ENCODE measurements at regions not wholly inside any gene's neighbourhood (a gene's known extent, or its start where the extent isn't known, plus 50 kb on each side); places are given as distances from the start of the nearest gene placed in this dataset.

DNA sequence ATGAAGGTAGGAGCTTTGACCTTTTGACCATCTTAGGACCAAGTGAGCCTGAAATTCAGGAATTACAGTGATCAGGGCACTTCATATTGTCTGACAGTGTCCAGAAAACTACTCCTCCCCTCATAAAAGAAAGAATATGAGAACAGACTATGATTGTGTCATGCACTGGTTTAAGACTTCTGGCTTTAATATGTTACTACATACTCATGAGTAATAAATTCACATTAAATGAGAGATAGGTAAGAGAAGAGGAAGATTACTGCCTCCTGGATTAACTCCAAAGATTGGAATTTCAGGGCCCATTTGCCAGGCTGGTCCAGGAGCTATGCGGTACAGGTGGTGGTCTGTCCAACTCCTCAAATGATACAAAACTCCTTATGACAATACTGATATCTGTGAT lies 213.5 kb upstream of the ADRA1B start:
- Histone ChIP-seq H3K4me3 (ENCODE audit: low read length) (no peak overlapping the region), H3K27ac (ENCODE audit: low read length) (no peak overlapping the region), H3K9me3 (replicated peaks; ENCODE audit: control insufficient read depth, low read depth, low read length) (peaks cover 3% of the 10 kb centered on the region), H3K36me3 (ENCODE audit: control insufficient read depth, insufficient read depth, low read length) (no peaks in the 10 kb centered on the region), H3K27me3 (ENCODE audit: control insufficient read depth, insufficient read depth, low read length) (no peaks in the 10 kb centered on the region), H3K4me1 (ENCODE audit: control insufficient read depth, insufficient read depth, low read length) (no peaks in the 10 kb centered on the region)
- WGBS (ENCODE audit: insufficient coverage): no CpG with 5 or more reads among the region's 1 CpG
- no peak for DNase-seq

DNA sequence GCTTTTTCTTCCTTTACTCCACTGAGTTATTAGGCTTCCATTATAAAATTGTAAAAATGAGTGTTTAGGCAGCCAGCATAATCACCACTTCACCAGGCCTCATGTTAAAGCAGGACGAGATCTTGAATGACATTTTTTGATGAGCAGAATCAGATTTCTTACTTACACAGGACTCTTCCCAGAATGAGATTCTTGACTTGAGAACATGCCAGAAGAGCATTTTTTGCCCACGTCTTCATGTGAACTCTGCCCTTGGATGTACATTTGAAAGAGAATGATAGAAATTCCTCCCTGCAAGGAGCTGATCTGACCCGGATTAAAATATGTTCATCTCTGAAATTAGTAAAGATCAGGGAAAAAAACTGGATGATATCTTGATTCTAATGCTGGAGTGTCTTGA lies 212.1 kb upstream of the ADRA1B start:
- no peak for DNase-seq

DNA sequence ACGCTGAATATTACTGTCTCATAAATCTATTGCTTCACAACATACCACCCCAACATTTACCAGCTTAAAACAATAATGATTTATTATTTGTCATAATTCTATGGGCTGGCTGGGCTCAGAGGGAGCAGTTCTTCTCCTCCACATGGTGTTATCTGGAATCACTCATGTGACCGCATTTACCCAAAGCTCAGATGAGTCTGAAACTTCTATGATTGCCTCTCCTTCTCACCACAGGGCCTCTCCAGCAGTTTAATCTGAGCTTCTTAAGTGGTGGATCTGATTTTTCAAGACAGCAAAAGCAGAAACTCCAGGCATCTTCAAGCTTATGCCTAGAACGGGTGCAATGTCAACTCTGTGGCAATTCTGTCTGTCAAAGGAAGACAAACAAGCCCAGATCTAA lies 210.3 kb upstream of the ADRA1B start:
- 88% methylated on average over 1 of the region's 3 CpGs for WGBS (ENCODE audit: insufficient coverage)
- no peak overlapping the region for H3K4me3 ChIP-seq (ENCODE audit: low read length)
- peaks cover 5% of the 10 kb centered on the region for H3K9me3 ChIP-seq (replicated peaks; ENCODE audit: control insufficient read depth, low read depth, low read length)
- H3K4me1 ChIP-seq (ENCODE audit: control insufficient read depth, insufficient read depth, low read length): no peaks in the 10 kb centered on the region
- H3K36me3 ChIP-seq (ENCODE audit: control insufficient read depth, insufficient read depth, low read length): no peaks in the 10 kb centered on the region
- H3K27me3 ChIP-seq (ENCODE audit: control insufficient read depth, insufficient read depth, low read length): no peaks in the 10 kb centered on the region
- H3K27ac ChIP-seq (ENCODE audit: low read length): no peak overlapping the region
- DNase-seq: no peak

More for the DNA sequence above, 212.1 kb upstream of the ADRA1B start:
- Histone ChIP-seq H3K4me1 (ENCODE audit: control insufficient read depth, insufficient read depth, low read length) (no peaks in the 10 kb centered on the region), H3K4me3 (ENCODE audit: low read length) (no peak overlapping the region), H3K27me3 (ENCODE audit: control insufficient read depth, insufficient read depth, low read length) (no peaks in the 10 kb centered on the region), H3K36me3 (ENCODE audit: control insufficient read depth, insufficient read depth, low read length) (no peaks in the 10 kb centered on the region), H3K9me3 (replicated peaks; ENCODE audit: control insufficient read depth, low read depth, low read length) (peaks cover 5% of the 10 kb centered on the region), H3K27ac (ENCODE audit: low read length) (no peak overlapping the region)
- 0% methylated on average over 1 of the region's 3 CpGs for WGBS (ENCODE audit: insufficient coverage)

DNA sequence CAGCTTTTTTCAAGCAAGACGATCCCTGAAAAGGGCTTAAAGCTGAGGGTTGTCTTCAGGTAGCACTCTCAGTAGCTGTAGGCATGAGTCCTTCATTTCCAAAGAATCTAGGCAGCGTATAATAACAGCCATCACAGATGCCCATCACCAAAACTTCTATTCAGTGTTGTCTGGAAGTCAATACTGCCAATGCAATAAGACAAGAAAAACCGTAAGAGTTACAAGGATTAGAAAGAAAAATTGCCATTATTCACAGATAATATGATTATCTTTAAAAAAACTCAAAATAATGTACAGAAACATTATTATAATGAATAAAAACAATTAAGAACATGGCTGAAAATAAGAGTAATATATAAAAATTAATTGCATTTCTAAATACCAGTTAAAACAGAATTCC lies 208.2 kb upstream of the ADRA1B start:
- no peak for DNase-seq
- H3K27me3 ChIP-seq (ENCODE audit: control insufficient read depth, insufficient read depth, low read length): no peaks in the 10 kb centered on the region
- H3K27ac ChIP-seq (ENCODE audit: low read length): no peak overlapping the region
- H3K4me1 ChIP-seq (ENCODE audit: control insufficient read depth, insufficient read depth, low read length): no peaks in the 10 kb centered on the region
- H3K4me3 ChIP-seq (ENCODE audit: low read length): no peak overlapping the region
- H3K9me3 ChIP-seq (replicated peaks; ENCODE audit: control insufficient read depth, low read depth, low read length): peaks cover 5% of the 10 kb centered on the region
- no peaks in the 10 kb centered on the region for H3K36me3 ChIP-seq (ENCODE audit: control insufficient read depth, insufficient read depth, low read length)
- 100% methylated on average over 1 of the region's 3 CpGs for WGBS (ENCODE audit: insufficient coverage)

DNA sequence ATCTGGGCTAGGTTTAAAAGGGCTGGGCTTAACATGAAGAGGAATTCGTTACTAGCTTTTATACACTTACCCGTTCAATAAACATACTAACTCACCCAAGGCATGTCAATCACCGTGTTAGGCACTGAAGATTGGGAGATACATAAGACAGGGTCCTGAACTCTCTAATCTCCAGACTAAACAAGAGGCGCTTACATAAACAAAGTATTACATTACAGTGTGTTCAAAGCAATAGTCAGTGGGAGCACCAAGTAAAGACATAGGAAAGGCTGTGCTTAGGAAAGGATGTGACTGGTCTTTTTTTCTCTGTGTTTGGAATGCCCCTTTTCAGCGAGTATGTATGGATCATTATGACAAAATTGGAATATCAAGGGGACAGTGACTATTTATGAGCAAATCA lies 203.6 kb upstream of the ADRA1B start:
- WGBS (ENCODE audit: insufficient coverage): no CpG with 5 or more reads among the region's 5 CpGs
- no peak overlapping the region for H3K27ac ChIP-seq (ENCODE audit: low read length)
- H3K27me3 ChIP-seq (ENCODE audit: control insufficient read depth, insufficient read depth, low read length): no peaks in the 10 kb centered on the region
- H3K4me1 ChIP-seq (ENCODE audit: control insufficient read depth, insufficient read depth, low read length): no peaks in the 10 kb centered on the region
- H3K4me3 ChIP-seq (ENCODE audit: low read length): no peak overlapping the region
- DNase-seq: no peak
- H3K9me3 ChIP-seq (replicated peaks; ENCODE audit: control insufficient read depth, low read depth, low read length): peaks cover 4% of the 10 kb centered on the region
- no peaks in the 10 kb centered on the region for H3K36me3 ChIP-seq (ENCODE audit: control insufficient read depth, insufficient read depth, low read length)

DNA sequence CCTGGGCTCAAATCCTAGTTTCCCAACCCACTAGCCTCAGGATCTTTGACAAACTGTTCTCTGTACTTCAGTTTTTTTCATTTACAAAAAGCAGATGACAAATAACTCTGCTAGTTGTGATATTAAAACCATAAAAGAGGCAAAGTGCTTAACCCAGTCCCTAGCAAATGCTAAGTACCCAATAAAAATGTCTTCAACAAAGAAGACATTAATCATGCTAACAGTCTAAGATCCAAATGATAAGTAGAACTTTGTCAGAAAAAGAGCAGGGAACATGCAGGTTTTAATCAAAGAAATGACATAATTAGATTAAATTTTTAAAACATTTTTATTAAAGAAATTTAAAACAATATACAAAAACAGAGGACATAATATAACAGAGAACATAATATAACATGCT lies 203.0 kb upstream of the ADRA1B start:
- H3K27ac ChIP-seq (ENCODE audit: low read length): no peak overlapping the region
- H3K36me3 ChIP-seq (ENCODE audit: control insufficient read depth, insufficient read depth, low read length): no peaks in the 10 kb centered on the region
- H3K9me3 ChIP-seq (replicated peaks; ENCODE audit: control insufficient read depth, low read depth, low read length): no peaks in the 10 kb centered on the region
- DNase-seq: no peak
- H3K27me3 ChIP-seq (ENCODE audit: control insufficient read depth, insufficient read depth, low read length): no peaks in the 10 kb centered on the region
- no peaks in the 10 kb centered on the region for H3K4me1 ChIP-seq (ENCODE audit: control insufficient read depth, insufficient read depth, low read length)
- no peak overlapping the region for H3K4me3 ChIP-seq (ENCODE audit: low read length)

DNA sequence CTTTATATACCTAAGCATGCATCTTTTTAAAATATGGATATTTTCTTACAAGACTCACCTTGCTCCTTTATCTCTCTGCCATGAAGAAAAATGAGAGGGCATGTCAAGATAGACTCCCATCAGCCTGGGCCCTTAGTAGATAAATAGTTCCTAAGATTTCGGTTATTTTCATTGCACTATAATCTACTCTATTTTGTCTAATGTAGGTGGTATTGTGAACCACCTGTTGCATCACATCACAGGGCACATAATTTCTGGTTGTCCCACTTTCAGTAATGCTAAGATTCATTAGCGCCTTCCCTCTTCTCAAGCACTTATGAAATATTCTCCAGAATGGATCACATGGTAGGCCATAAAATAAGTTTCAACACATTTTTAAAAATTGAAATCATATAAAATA lies 202.5 kb upstream of the ADRA1B start:
- no peaks in the 10 kb centered on the region for H3K36me3 ChIP-seq (ENCODE audit: control insufficient read depth, insufficient read depth, low read length)
- no peak overlapping the region for H3K4me3 ChIP-seq (ENCODE audit: low read length)
- no peak for DNase-seq
- no peak overlapping the region for H3K27ac ChIP-seq (ENCODE audit: low read length)
- H3K4me1 ChIP-seq (ENCODE audit: control insufficient read depth, insufficient read depth, low read length): no peaks in the 10 kb centered on the region
- H3K27me3 ChIP-seq (ENCODE audit: control insufficient read depth, insufficient read depth, low read length): no peaks in the 10 kb centered on the region
- H3K9me3 ChIP-seq (replicated peaks; ENCODE audit: control insufficient read depth, low read depth, low read length): no peaks in the 10 kb centered on the region
- WGBS (ENCODE audit: insufficient coverage): no CpG with 5 or more reads among the region's 2 CpGs

DNA sequence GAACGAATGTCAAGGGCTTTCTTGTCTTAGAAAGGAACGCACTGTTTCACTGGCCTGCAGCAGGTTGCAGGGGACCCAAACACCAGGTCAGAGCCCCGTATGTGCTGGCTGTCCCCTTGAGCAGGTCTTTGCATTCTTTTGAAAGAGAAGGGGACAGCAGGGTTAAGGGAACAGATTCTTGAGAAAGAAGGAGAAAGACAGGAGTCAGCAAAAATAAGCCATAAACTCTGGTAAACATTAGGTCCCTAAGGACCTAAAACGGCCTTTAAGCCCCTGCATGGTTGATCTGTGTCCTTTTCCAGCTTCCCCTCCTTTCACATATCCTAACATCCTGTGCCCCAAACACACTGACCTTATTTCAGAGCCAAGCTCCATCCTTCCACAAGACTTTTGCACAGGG lies 190.8 kb upstream of the ADRA1B start:
- Histone ChIP-seq H3K27ac (ENCODE audit: low read length) (no peak overlapping the region), H3K4me1 (ENCODE audit: control insufficient read depth, insufficient read depth, low read length) (no peaks in the 10 kb centered on the region), H3K4me3 (ENCODE audit: low read length) (no peak overlapping the region), H3K9me3 (replicated peaks; ENCODE audit: control insufficient read depth, low read depth, low read length) (no peaks in the 10 kb centered on the region), H3K36me3 (ENCODE audit: control insufficient read depth, insufficient read depth, low read length) (no peaks in the 10 kb centered on the region), H3K27me3 (ENCODE audit: control insufficient read depth, insufficient read depth, low read length) (no peaks in the 10 kb centered on the region)
- WGBS (ENCODE audit: insufficient coverage): 30% methylated on average over 4 of the region's 4 CpGs
- no peak for DNase-seq

DNA sequence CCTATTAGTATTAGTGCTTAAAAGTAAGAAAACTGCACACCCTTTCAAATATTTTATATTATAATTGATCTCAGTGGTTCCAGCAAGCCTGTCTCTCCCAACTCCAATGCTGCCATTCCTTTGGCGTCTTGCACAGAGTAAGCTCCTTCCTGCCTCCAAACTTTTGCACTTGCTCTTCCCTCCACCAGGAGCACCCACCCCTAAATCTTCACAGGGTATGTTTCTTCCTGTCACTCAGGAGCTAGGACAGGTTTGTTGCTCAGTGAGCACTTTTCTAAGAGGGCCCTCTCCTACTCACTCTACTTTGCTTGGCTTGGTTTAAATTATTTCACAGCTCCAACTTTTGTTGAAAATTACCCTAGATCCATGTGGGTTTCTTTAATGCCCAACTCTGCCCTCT lies 189.1 kb upstream of the ADRA1B start:
- no peaks in the 10 kb centered on the region for H3K4me1 ChIP-seq (ENCODE audit: control insufficient read depth, insufficient read depth, low read length)
- no peak for DNase-seq
- no peak overlapping the region for H3K4me3 ChIP-seq (ENCODE audit: low read length)
- no peak overlapping the region for H3K27ac ChIP-seq (ENCODE audit: low read length)
- H3K27me3 ChIP-seq (ENCODE audit: control insufficient read depth, insufficient read depth, low read length): no peaks in the 10 kb centered on the region
- WGBS (ENCODE audit: insufficient coverage): 67% methylated on average over 1 of the region's 1 CpG
- no peaks in the 10 kb centered on the region for H3K9me3 ChIP-seq (replicated peaks; ENCODE audit: control insufficient read depth, low read depth, low read length)
- no peaks in the 10 kb centered on the region for H3K36me3 ChIP-seq (ENCODE audit: control insufficient read depth, insufficient read depth, low read length)

DNA sequence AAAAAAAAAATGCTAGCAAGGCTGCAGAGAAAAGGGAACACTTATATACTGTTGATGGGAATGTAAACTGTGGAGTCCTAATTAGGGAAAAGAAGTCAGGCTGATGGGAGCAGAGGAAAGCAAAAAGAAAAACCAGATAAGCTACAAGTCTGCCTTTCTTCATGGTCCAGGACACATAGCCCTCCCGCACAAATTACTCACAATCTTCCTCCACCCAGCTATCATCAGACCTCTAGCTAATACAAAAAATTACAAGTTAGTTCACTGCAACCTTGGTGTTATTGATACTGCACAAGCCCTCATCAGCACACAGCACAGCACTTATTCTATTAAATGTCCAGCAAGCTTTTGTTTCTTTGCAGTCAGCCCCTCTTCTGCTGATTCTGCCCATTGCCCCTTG lies 186.0 kb upstream of the ADRA1B start:
- Histone ChIP-seq H3K9me3 (replicated peaks; ENCODE audit: control insufficient read depth, low read depth, low read length) (no peaks in the 10 kb centered on the region), H3K4me1 (ENCODE audit: control insufficient read depth, insufficient read depth, low read length) (no peaks in the 10 kb centered on the region), H3K27me3 (ENCODE audit: control insufficient read depth, insufficient read depth, low read length) (no peaks in the 10 kb centered on the region), H3K4me3 (ENCODE audit: low read length) (no peak overlapping the region), H3K27ac (ENCODE audit: low read length) (no peak overlapping the region), H3K36me3 (ENCODE audit: control insufficient read depth, insufficient read depth, low read length) (no peaks in the 10 kb centered on the region)
- no peak for DNase-seq
- 89% methylated on average over 1 of the region's 1 CpG for WGBS (ENCODE audit: insufficient coverage)

DNA sequence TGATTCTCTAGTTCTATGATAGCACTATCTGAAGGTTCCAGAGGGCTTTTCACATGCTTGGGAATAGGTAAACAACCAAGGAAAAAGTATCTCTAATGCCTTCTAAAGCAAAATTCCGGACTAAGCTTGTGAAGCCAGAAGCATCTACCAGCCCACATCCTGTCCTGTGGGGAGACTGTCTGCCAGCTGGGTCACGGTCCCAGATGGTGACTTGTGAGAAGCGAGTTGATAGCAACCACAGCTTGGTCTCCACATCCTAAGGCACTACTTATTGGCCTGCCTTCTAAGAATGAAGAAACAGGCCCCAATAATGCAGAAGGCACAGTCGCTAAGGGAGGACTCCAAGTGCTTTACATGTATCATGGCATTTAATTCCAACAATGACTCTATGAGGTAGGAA lies 184.1 kb upstream of the ADRA1B start:
- no peak overlapping the region for H3K4me3 ChIP-seq (ENCODE audit: low read length)
- no peaks in the 10 kb centered on the region for H3K36me3 ChIP-seq (ENCODE audit: control insufficient read depth, insufficient read depth, low read length)
- no peaks in the 10 kb centered on the region for H3K9me3 ChIP-seq (replicated peaks; ENCODE audit: control insufficient read depth, low read depth, low read length)
- no peaks in the 10 kb centered on the region for H3K27me3 ChIP-seq (ENCODE audit: control insufficient read depth, insufficient read depth, low read length)
- H3K4me1 ChIP-seq (ENCODE audit: control insufficient read depth, insufficient read depth, low read length): no peaks in the 10 kb centered on the region
- 83% methylated on average over 1 of the region's 4 CpGs for whole genome bisulfite sequencing (ENCODE audit: insufficient coverage)
- no peak overlapping the region for H3K27ac ChIP-seq (ENCODE audit: low read length)
- no peak for DNase-seq

Measured in muscle of leg (tissue), 3 donors.